Upper lobe of right lung (tissue), 1 donor: ENCODE measurements at regions not wholly inside any gene's neighbourhood (a gene's known extent, or its start where the extent isn't known, plus 50 kb on each side); places are given as distances from the start of the nearest gene placed in this dataset.

Source experiments
- ATAC-seq: fragments of 200-7000 bp; cut with Tn5 transposase; one replicate; pipeline ENCODE4 v1.9.1; 2020; ENCODE audit warnings: mild to moderate bottlenecking, moderate library complexity
- DNase-seq: peaks from one replicate; pipeline ENCODE4 v3.0.0-alpha.2; 2020
- H3K27ac ChIP-seq: fragments of 200-600 bp; one replicate; pipeline ENCODE4 v1.8.0; 2022
- H3K27me3 ChIP-seq: fragments of 200-600 bp; one replicate; pipeline ENCODE4 v1.8.0; 2022; ENCODE audit warnings: mild to moderate bottlenecking
- H3K36me3 ChIP-seq: fragments of 200-600 bp; one replicate; pipeline ENCODE4 v1.8.0; 2022
- H3K4me1 ChIP-seq: fragments of 200-600 bp; one replicate; pipeline ENCODE4 v1.8.0; 2022
- H3K4me3 ChIP-seq: fragments of 200-600 bp; one replicate; pipeline ENCODE4 v1.8.0; 2022; ENCODE audit warnings: mild to moderate bottlenecking
- H3K9me3 ChIP-seq: fragments of 200-600 bp; one replicate; pipeline ENCODE4 v1.8.0; 2022
- intact Hi-C: fragments of 100-400 bp; cut with DNase I; formaldehyde crosslinking; loops from one replicate; pipeline ENCODE4 v1.11.0; 2022
- TF ChIP-seq, protein P1 (sequence below): fragments of 200-600 bp; IDR thresholded peaks from one replicate; pipeline ENCODE4 v1.8.0; 2022; ENCODE audit warnings: antibody characterized with exemption
- donor health status: DM: no; HTN: yes; CAD: no; lungs with severe emphysema.

- H3K4me1 ChIP-seq = no peaks in the 10 kb centered on the region
- no peaks in the 10 kb centered on the region for H3K9me3 ChIP-seq
- no peak for DNase-seq
- H3K36me3 ChIP-seq = no peaks in the 10 kb centered on the region
- ATAC-seq = no peak
- no peak overlapping the region for H3K27ac ChIP-seq
- intact Hi-C loops = no loop called here
- TF ChIP-seq, protein P1, sequence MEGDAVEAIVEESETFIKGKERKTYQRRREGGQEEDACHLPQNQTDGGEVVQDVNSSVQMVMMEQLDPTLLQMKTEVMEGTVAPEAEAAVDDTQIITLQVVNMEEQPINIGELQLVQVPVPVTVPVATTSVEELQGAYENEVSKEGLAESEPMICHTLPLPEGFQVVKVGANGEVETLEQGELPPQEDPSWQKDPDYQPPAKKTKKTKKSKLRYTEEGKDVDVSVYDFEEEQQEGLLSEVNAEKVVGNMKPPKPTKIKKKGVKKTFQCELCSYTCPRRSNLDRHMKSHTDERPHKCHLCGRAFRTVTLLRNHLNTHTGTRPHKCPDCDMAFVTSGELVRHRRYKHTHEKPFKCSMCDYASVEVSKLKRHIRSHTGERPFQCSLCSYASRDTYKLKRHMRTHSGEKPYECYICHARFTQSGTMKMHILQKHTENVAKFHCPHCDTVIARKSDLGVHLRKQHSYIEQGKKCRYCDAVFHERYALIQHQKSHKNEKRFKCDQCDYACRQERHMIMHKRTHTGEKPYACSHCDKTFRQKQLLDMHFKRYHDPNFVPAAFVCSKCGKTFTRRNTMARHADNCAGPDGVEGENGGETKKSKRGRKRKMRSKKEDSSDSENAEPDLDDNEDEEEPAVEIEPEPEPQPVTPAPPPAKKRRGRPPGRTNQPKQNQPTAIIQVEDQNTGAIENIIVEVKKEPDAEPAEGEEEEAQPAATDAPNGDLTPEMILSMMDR = no peak
- H3K27me3 ChIP-seq = no peaks in the 10 kb centered on the region
- H3K4me3 ChIP-seq = no peak overlapping the region
Observed at GRCh38 chr1:118488787-118489186, 303.8 kb upstream of the SPAG17 start.

- Histone ChIP-seq H3K4me3 (no peak overlapping the region), H3K4me1 (no peaks in the 10 kb centered on the region), H3K9me3 (no peaks in the 10 kb centered on the region), H3K36me3 (no peaks in the 10 kb centered on the region), H3K27me3 (no peaks in the 10 kb centered on the region), H3K27ac (no peak overlapping the region)
- intact Hi-C loops = no loop called here
- TF ChIP-seq, protein P1 = no peak
- ATAC-seq = no peak
- DNase-seq = no peak
Observed at GRCh38 chr1:118487932-118488331, 302.9 kb upstream of the SPAG17 start.

DNA sequence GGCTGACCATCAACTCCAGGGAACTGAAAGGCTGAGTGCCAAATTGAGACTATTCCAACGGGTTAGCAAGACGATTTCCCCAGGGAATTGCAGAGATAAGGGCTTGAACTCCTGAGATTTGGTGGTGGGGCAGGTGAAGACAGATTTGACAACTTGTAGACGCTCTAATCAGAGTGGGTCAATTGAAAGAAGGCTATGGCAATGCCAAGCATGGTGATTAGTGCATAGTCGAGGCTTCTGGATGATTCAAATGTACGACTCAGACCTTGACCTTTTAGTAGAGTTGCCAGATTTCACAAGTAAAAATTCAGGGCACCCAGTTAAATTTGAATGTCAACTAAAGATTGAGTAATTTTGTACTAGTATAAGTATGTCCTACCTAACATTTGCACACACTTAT is 302.1 kb upstream of the SPAG17 start:
- DNase-seq (no peak), ATAC-seq (no peak)
- intact Hi-C loops = no loop called here
- Histone ChIP-seq H3K27ac (no peak overlapping the region), H3K36me3 (no peaks in the 10 kb centered on the region), H3K4me3 (no peak overlapping the region), H3K4me1 (no peaks in the 10 kb centered on the region), H3K9me3 (no peaks in the 10 kb centered on the region), H3K27me3 (no peaks in the 10 kb centered on the region)
- TF ChIP-seq, protein P1 = no peak

DNA sequence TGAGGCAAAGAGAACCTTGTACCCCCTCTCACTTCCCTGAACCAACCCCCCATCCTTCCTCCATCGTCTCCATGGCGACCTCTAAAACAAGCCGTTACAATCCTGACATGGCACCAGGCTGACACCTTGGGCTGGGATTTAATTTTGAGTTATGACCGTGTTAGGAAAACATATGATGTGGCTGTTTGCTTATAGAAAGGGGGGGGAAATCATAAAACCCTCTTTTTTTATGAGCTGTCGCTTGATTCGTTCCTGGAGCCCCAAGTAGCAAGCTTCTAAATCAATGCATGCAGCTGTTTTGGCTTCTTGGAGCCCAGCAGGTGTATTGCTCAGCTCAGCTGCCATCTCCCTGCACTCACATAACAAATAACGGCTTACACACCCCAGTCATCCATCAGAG is 301.2 kb upstream of the SPAG17 start:
- TF ChIP-seq, protein P1 = no peak
- no peak for DNase-seq
- no peaks in the 10 kb centered on the region for H3K4me1 ChIP-seq
- ATAC-seq = no peak
- no peak overlapping the region for H3K4me3 ChIP-seq
- H3K9me3 ChIP-seq = no peaks in the 10 kb centered on the region
- H3K27me3 ChIP-seq = no peaks in the 10 kb centered on the region
- H3K27ac ChIP-seq = no peak overlapping the region
- H3K36me3 ChIP-seq = no peaks in the 10 kb centered on the region
- intact Hi-C loops = no loop called here

- DNase-seq = no peak
- H3K36me3 ChIP-seq = no peaks in the 10 kb centered on the region
- no peaks in the 10 kb centered on the region for H3K27me3 ChIP-seq
- no peak overlapping the region for H3K27ac ChIP-seq
- no peaks in the 10 kb centered on the region for H3K4me1 ChIP-seq
- no peaks in the 10 kb centered on the region for H3K9me3 ChIP-seq
- H3K4me3 ChIP-seq = no peak overlapping the region
- peak; percentile 49 for ATAC-seq
- TF ChIP-seq, protein P1 = no peak
- intact Hi-C loops = no loop called here
Observed at GRCh38 chr1:118485757-118486156, 300.7 kb upstream of the SPAG17 start.

- no peaks in the 10 kb centered on the region for H3K9me3 ChIP-seq
- TF ChIP-seq, protein P1 = no peak
- no peaks in the 10 kb centered on the region for H3K36me3 ChIP-seq
- no peak overlapping the region for H3K4me3 ChIP-seq
- H3K4me1 ChIP-seq = no peaks in the 10 kb centered on the region
- DNase-seq (no peak), ATAC-seq (no peak)
- no peak overlapping the region for H3K27ac ChIP-seq
- intact Hi-C loops = no loop called here
- no peaks in the 10 kb centered on the region for H3K27me3 ChIP-seq
Observed at GRCh38 chr1:118484893-118485292, 299.9 kb upstream of the SPAG17 start.
